ENCODE measurements at regions not wholly inside any gene's neighbourhood (a gene's known extent, or its start where the extent isn't known, plus 50 kb on each side); places are given as distances from the start of the nearest gene placed in this dataset.
"Not testable (repeated sequence)": the region's sequence is repeated elsewhere in the genome, so short reads cannot be mapped to it uniquely, and the experiment has no call there.

- DNase-seq: peak in 1 of 10 donors; percentile 72
- intact Hi-C loops (cut with DNase I): no loop called here
Measured at GRCh38 chr20:5662769-5663168, 52.0 kb upstream of the GPCPD1 start.

DNA sequence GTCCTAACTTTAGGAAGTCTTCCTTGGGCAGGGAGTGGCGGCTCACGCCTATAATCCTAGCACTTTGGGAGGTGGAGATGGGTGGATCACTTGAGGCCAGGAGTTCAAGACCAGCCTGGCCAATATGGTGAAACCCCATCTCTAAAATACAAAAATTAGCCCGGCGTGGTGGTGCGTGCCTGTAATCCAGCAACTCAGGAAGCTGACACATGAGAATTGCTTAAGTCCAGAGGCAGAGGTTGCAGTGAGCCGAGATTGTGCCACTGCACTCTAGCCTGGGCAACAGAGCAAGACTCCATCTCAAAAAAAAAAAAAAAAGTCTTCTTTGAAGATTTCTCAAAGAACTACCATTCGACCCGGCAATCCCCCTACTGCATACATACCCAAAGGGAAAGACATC, 50.0 kb upstream of the GPCPD1 start:
- intact Hi-C loops (cut with DNase I): not testable (repeated sequence)
- peak in 1 of 10 donors; percentile 22 for DNase-seq
